ENCODE measurements at regions not wholly inside any gene's neighbourhood (a gene's known extent, or its start where the extent isn't known, plus 50 kb on each side); places are given as distances from the start of the nearest gene placed in this dataset.

GRCh38 chr2:222769446-222769845 lies 91.4 kb upstream of the ACSL3 start:
- Histone ChIP-seq H3K27me3 (ENCODE audit: insufficient read depth, low read length) (no peaks in the 10 kb centered on the region), H2BK15ac (ENCODE audit: low read depth, low read length) (no peak overlapping the region), H3K23me2 (ENCODE audit: insufficient read length, low read depth, low read length, poor library complexity, severe bottlenecking) (no peaks in the 10 kb centered on the region), H4K8ac (replicated peaks; ENCODE audit: insufficient read length, low read depth, low read length) (no peak overlapping the region), H3K79me1 (ENCODE audit: insufficient read depth, low read depth, low read length, poor library complexity, severe bottlenecking) (no peaks in the 10 kb centered on the region), H4K5ac (ENCODE audit: insufficient read length, low read depth, low read length) (no peak overlapping the region), H3T11ph (ENCODE audit: low read length) (no peak overlapping the region), H2AK5ac (ENCODE audit: insufficient read length, low read length) (no peak overlapping the region), H3K4me1 (ENCODE audit: insufficient read depth, low read length) (no peaks in the 10 kb centered on the region), H2AFZ (ENCODE audit: low read length) (no peak overlapping the region), H2BK20ac (ENCODE audit: low read depth, low read length, poor library complexity, severe bottlenecking) (no peak overlapping the region), H3K56ac (ENCODE audit: insufficient read length, low read depth, low read length) (no peak overlapping the region), H4K20me1 (ENCODE audit: control insufficient read depth, insufficient read depth, insufficient read length) (no peaks in the 10 kb centered on the region), H3K9me3 (ENCODE audit: control insufficient read depth, low read depth, low read length) (no peaks in the 10 kb centered on the region), H4K91ac (ENCODE audit: insufficient read length, low read depth, low read length) (no peak overlapping the region), H3K14ac (ENCODE audit: insufficient read depth, low read length) (no peak overlapping the region), H3K79me2 (ENCODE audit: insufficient read depth, low read length) (no peaks in the 10 kb centered on the region), H3K4ac (ENCODE audit: low read depth, low read length) (no peak overlapping the region), H2BK5ac (ENCODE audit: insufficient read length, low read length) (no peak overlapping the region), H3K4me2 (ENCODE audit: insufficient read depth, insufficient read length, low read length) (no peak overlapping the region), H3K27ac (ENCODE audit: insufficient read length, low read depth, low read length) (no peak overlapping the region), H3K18ac (ENCODE audit: insufficient read length, low read depth, low read length) (no peak overlapping the region), H3K9ac (ENCODE audit: extremely low read depth, insufficient read length, low read length) (no peak overlapping the region), H2BK12ac (ENCODE audit: insufficient read length, low read depth, low read length) (no peak overlapping the region), H2BK120ac (ENCODE audit: low read depth, low read length, poor library complexity, severe bottlenecking) (no peak overlapping the region), H3K23ac (ENCODE audit: insufficient read length, low read depth, low read length) (no peak overlapping the region)
- no peak overlapping the region for H3K4me3 Mint-ChIP-seq
- no peaks in the 10 kb centered on the region; a peak in 1 of 4 replicates for H3K4me1 Mint-ChIP-seq
- no peak overlapping the region for H3K27ac Mint-ChIP-seq
- peaks cover 2% of the 10 kb centered on the region; the same call in 1 of the 2 replicates for H3K27me3 Mint-ChIP-seq (ENCODE audit: low read depth)
- no peak for DNase-seq
- no peak for TF ChIP-seq CTCF (conservative IDR thresholded peaks at IDR 0.05)
- no CpG with 5 or more reads among the region's 5 CpGs for WGBS (ENCODE audit: extremely low coverage, insufficient read length, low lambda C conversion rate)
- no peaks in the 10 kb centered on the region for H3K9me3 Mint-ChIP-seq
- no peaks in the 10 kb centered on the region for H3K36me3 Mint-ChIP-seq (ENCODE audit: insufficient read depth in 1 of 3, low read depth in 3 of 3)

Measured in H9 (cell line).